Activated CD8-positive, alpha-beta memory T cell treated with anti-CD3 and anti-CD28 coated beads for 48 hours (primary cell): ENCODE measurements at regions not wholly inside any gene's neighbourhood (a gene's known extent, or its start where the extent isn't known, plus 50 kb on each side); places are given as distances from the start of the nearest gene placed in this dataset.
A peak's percentile ranks its signal among the peaks of the same experiment; 100 is the strongest.

Source experiments
- DNase-seq, 3 experiments: peaks; one replicate each; pipeline ENCODE4 v3.0.0-alpha.2; 2020; ENCODE audit warnings: low read depth in 2 of 3, low spot score in 2 of 3

GRCh38 chr5:54620141-54620933 is 102.8 kb downstream of the SNX18 start:
- no peak for DNase-seq

- no peak for DNase-seq
Measured at GRCh38 chr5:54619731-54620130, 102.2 kb downstream of the SNX18 start.

- no peak for DNase-seq
Measured at GRCh38 chr5:54616518-54617220, 99.1 kb downstream of the SNX18 start.

DNA sequence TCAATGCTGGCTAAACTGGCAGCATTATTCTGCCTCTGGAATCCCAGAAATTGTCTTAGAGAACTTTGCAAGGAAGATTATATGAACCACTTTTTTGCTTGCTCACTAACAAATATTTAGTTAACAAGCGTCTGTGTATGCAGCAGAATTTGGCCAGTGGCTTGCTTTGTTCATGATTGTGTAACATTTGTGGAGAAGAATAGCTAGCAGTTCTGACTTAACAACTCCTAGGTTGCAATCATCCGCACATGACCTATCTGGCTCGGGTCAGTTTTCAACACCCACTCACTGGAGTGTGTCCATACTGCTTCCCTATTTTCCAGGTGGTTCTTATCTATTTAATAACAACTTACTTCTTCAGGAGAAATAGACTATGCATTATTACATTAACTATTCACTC is 98.5 kb downstream of the SNX18 start:
- no peak for DNase-seq

DNA sequence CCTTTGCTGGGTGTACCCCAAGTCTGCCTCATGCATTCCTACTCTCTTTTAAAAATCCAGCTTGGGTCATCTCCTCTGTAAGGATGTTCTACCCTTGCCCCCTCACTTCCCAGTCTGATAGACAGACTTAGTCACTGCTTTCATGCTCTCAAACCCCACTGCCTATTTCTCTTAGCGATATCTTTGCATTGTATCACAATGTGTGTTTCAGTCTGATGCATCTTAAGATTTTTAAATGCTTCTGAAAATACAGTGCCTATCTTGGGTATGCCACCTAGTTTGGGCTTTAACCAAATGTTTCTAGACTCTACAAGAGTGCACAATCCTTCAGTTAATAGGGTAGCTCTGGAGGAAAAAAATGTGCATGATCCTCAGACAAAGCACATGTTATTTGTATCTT is 97.8 kb downstream of the SNX18 start:
- DNase-seq = no peak

GRCh38 chr5:54612711-54613110 is 95.2 kb downstream of the SNX18 start:
- DNase-seq = no peak

- DNase-seq = no peak
Measured at GRCh38 chr5:54611290-54611951, 93.9 kb downstream of the SNX18 start.

DNA sequence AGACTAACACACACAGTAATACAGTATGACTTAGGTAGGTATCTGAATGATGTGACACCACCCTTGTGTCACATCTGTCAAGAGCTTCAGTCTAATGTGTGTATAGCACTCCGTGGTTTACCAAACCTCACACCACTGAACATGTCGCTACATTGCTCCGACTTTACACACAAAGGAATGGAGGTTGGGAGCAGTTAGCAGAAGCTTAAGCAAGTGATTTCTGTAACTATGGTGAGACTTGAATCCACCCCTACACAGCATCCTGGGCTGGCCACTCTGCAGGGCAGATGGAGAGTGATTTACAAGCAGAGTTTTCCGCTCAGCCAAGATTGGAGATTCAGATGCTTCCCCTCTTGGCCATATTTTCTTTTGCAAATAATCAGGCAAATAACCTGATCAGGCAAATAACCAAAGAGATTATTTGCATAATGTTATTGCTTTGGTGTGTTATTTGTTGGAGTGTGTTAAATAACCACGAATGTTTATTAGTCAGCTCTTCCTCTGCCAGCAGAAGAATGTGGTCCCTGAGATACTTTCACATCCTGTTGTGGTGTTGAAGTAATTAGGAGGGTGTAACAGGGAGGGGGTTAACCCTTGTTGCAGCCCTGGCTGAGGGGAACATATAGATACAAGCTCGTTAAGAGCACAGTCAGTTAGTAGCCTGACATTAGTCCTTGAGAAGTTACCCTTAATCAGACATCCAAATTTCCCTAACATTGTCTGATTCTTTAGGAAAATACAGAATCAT is 92.8 kb downstream of the SNX18 start:
- peak in 1 of 3 experiments; percentile 4 for DNase-seq

- DNase-seq = no peak
Measured at GRCh38 chr5:54608423-54609085, 91.0 kb downstream of the SNX18 start.

DNA sequence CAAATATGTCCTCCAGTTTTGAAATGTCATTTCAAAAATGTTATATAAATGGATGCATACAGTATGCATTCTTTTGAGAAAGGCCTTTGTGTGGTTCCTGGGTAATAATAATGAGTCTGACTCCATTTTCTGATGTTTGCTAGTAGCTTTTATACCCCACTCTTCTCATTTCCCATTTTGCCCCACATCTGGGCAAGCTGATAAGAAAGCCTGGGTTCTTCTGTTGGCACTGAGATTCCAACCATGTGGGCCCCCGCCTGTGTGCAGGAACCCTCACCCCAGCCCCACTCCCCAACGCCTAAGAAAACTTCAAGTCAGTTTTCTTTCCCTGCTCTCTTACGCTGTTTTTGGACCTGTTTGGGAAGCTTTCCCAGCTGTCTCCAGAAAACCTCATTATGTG is 89.4 kb downstream of the SNX18 start:
- no peak for DNase-seq

GRCh38 chr5:54603372-54603771 is 85.8 kb downstream of the SNX18 start:
- DNase-seq = no peak

GRCh38 chr5:54602475-54602874 is 84.9 kb downstream of the SNX18 start:
- DNase-seq = no peak

- DNase-seq = no peak
Measured at GRCh38 chr5:54601411-54602230, 84.1 kb downstream of the SNX18 start.
